IMR-90 (cell line): ENCODE measurements at regions not wholly inside any gene's neighbourhood (a gene's known extent, or its start where the extent isn't known, plus 50 kb on each side); places are given as distances from the start of the nearest gene placed in this dataset.

Experiments used
- ATAC-seq: fragments of 200-7000 bp; cut with Tn5 transposase; 2 replicates; pipeline ENCODE4 v1.9.1; 2020; ENCODE audit warnings: low read depth, mild to moderate bottlenecking, moderate library complexity
- BruUV-seq: library from RNA; stranded (reverse); fragments of 400-500 nt; replicated peaks from 2 replicates; lab custom pipeline; 2021; lab: Mats Ljungman, UMichigan
- CTCF ChIA-PET: fragments of 300-600 bp; formaldehyde crosslinking; extraction: SDS; loops from one replicate; lab custom pipeline; 2021; ENCODE audit warnings: antibody characterized with exemption; lab: Yijun Ruan, JAX
- POLR2A ChIA-PET: fragments of 300-600 bp; sonication (Branson Sonifier 250); formaldehyde crosslinking; loops from one replicate; lab custom pipeline; 2022; ENCODE audit warnings: antibody characterized with exemption; ENCODE audit not compliant: unreplicated experiment; lab: Charles Lee
- DNase-seq: peaks from one replicate; pipeline ENCODE4 v3.0.0; 2013
- H2AFZ ChIP-seq: replicated peaks from 2 replicates; pipeline ENCODE3; 2013; ENCODE audit warnings: low read length, mild to moderate bottlenecking; ENCODE audit not compliant: poor library complexity
- H2AK5ac ChIP-seq: 2 replicates; pipeline ENCODE4 v1.6.1; 2013; ENCODE audit warnings: low read depth, low read length, inconsistent platforms
- H2AK9ac ChIP-seq: replicated peaks from 2 replicates; pipeline ENCODE3; 2013; ENCODE audit warnings: mild to moderate bottlenecking, low read depth, low read length, moderate library complexity; ENCODE audit not compliant: poor library complexity
- H2BK120ac ChIP-seq: 2 replicates; pipeline ENCODE4 v1.6.1; 2013; ENCODE audit warnings: low read depth, low read length, inconsistent platforms
- H2BK15ac ChIP-seq: 3 replicates; pipeline ENCODE4 v1.6.1; 2013; ENCODE audit warnings: low read depth, low read length, inconsistent platforms
- H2BK20ac ChIP-seq: 2 replicates; pipeline ENCODE4 v1.6.1; 2013; ENCODE audit warnings: low read depth, mild to moderate bottlenecking, inconsistent platforms, low read length, moderate library complexity
- H2BK5ac ChIP-seq: 2 replicates; pipeline ENCODE4 v1.6.1; 2013; ENCODE audit warnings: mild to moderate bottlenecking, low read depth, low read length, inconsistent platforms; ENCODE audit not compliant: poor library complexity, severe bottlenecking
- H3K14ac ChIP-seq: replicated peaks from 2 replicates; pipeline ENCODE4 v1.6.1; 2013; ENCODE audit warnings: low read depth, low read length, inconsistent platforms
- H3K18ac ChIP-seq: 2 replicates; pipeline ENCODE4 v1.6.1; 2013; ENCODE audit warnings: low read depth, low read length, control low read depth
- H3K23ac ChIP-seq: 2 replicates; pipeline ENCODE4 v1.6.1; 2013; ENCODE audit warnings: low read depth, low read length, inconsistent platforms
- H3K27ac ChIP-seq: 2 replicates; pipeline ENCODE4 v1.5.1; 2013; ENCODE audit warnings: mild to moderate bottlenecking, control low read depth, low read length; ENCODE audit not compliant: insufficient read depth
- H3K27me3 ChIP-seq: 2 replicates; pipeline ENCODE4 v1.6.1; 2013; ENCODE audit warnings: low read length; ENCODE audit not compliant: control insufficient read depth, insufficient read depth
- H3K36me3 ChIP-seq: 2 replicates; pipeline ENCODE4 v1.6.1; 2013; ENCODE audit warnings: low read length, mixed read lengths; ENCODE audit not compliant: control insufficient read depth, insufficient read depth
- H3K4ac ChIP-seq: 2 replicates; pipeline ENCODE4 v1.6.1; 2013; ENCODE audit warnings: low read depth, low read length, inconsistent platforms
- H3K4me1 ChIP-seq: 2 replicates; pipeline ENCODE4 v1.6.1; 2013; ENCODE audit warnings: low read length, mixed read lengths; ENCODE audit not compliant: control insufficient read depth, insufficient read depth
- H3K4me2 ChIP-seq: 2 replicates; pipeline ENCODE4 v1.6.1; 2013; ENCODE audit warnings: low read depth, mild to moderate bottlenecking, control low read depth, low read length, moderate library complexity
- H3K4me3 ChIP-seq: 2 replicates; pipeline ENCODE4 v1.5.1; 2013; ENCODE audit warnings: low read depth, mild to moderate bottlenecking, control low read depth, low read length, moderate library complexity; ENCODE audit not compliant: insufficient read depth
- H3K56ac ChIP-seq: 2 replicates; pipeline ENCODE4 v1.6.1; 2013; ENCODE audit warnings: low read length, inconsistent platforms; ENCODE audit not compliant: insufficient read depth; ENCODE audit errors: extremely low read depth
- H3K79me1 ChIP-seq, 2 experiments: 2 replicates each; pipeline ENCODE4 v1.6.1; 2013; ENCODE audit warnings: low read length in 2 of 2, inconsistent platforms in 1 of 2, low read depth in 1 of 2
- H3K9ac ChIP-seq: 2 replicates; pipeline ENCODE4 v1.6.1; 2013; ENCODE audit warnings: low read depth, low read length, control low read depth
- H3K9me1 ChIP-seq: 2 replicates; pipeline ENCODE4 v1.6.1; 2013; ENCODE audit warnings: low read length, inconsistent platforms; ENCODE audit not compliant: insufficient read depth
- H3K9me3 ChIP-seq: 2 replicates; pipeline ENCODE4 v1.6.1; 2013; ENCODE audit warnings: low read length; ENCODE audit not compliant: control insufficient read depth, insufficient read depth
- H4K20me1 ChIP-seq: 2 replicates; pipeline ENCODE4 v1.6.1; 2013; ENCODE audit warnings: low read length, inconsistent platforms; ENCODE audit not compliant: insufficient read depth
- H4K5ac ChIP-seq: 2 replicates; pipeline ENCODE4 v1.6.1; 2013; ENCODE audit warnings: mild to moderate bottlenecking, low read depth, low read length, control low read depth
- H4K8ac ChIP-seq, 2 experiments: 2 replicates each; pipeline ENCODE4 v1.6.1; 2013; ENCODE audit warnings: low read depth in 2 of 2, low read length in 2 of 2, control low read depth in 1 of 2, inconsistent platforms in 1 of 2
- H4K91ac ChIP-seq: 2 replicates; pipeline ENCODE4 v1.6.1; 2013; ENCODE audit warnings: low read depth, low read length, inconsistent platforms; ENCODE audit not compliant: insufficient read depth
- FOS ChIP-seq: fragments of 150-350 bp; IDR thresholded peaks from 2 replicates; pipeline ENCODE4 v1.6.1; 2016; ENCODE audit warnings: low read depth, low read length
- RFX5 ChIP-seq: IDR thresholded peaks from 2 replicates; pipeline ENCODE4 v1.8.0; 2012; ENCODE audit warnings: low read depth, mild to moderate bottlenecking, low read length, moderate library complexity
- WGBS, 2 experiments: methylation state at CpG; one replicate each; pipeline versions ENCODE4 v1.1.5 to v1.1.7; 2013; ENCODE audit warnings: missing lambda C conversion rate in 2 of 2; ENCODE audit not compliant: insufficient read length in 1 of 2; ENCODE audit errors: extremely low coverage in 2 of 2; 5-methylcytosine and 5-hydroxymethylcytosine counted together
- dilution Hi-C: fragments of 300-500 bp; cut with HindIII; formaldehyde crosslinking; loops from one replicate; pipeline ENCODE4 v1.14.3; 2018; ENCODE audit warnings: low sequenced_read_pairs; ENCODE audit not compliant: unreplicated experiment
- in situ Hi-C: fragments of 300-500 bp; cut with MboI; formaldehyde crosslinking; loops from 3 replicates; pipeline ENCODE4 v1.14.3; 2019; ENCODE audit warnings: low sequenced_read_pairs, inconsistent platforms, mixed read lengths
- intact Hi-C: fragments of 100-400 bp; cut with micrococcal nuclease; formaldehyde crosslinking; loops from 2 replicates; pipeline ENCODE4 v1.10.0; 2022

GRCh38 chr14:30020271-30020670, 92.6 kb upstream of the PRKD1 start:
- H2BK15ac ChIP-seq, result no peak overlapping the region
- H3K56ac ChIP-seq, result no peak overlapping the region
- H3K27ac ChIP-seq, result no peak overlapping the region
- no TSS peak for BruUV-seq
- no peak overlapping the region for H2AFZ ChIP-seq
- no peak overlapping the region for H3K18ac ChIP-seq
- no peak overlapping the region for H2BK120ac ChIP-seq
- no peaks in the 10 kb centered on the region for H3K9me1 ChIP-seq
- no peak overlapping the region for H4K91ac ChIP-seq
- ATAC-seq, result no peak
- ChIA-PET CTCF (interaction anchor here (0.9 kb wide), 1 partner anchor 251 kb away, joined by 3 read pairs; no protein-coding TSS in a partner anchor), POLR2A (no interaction called here)
- intact Hi-C loops, result no loop called here
- no peaks in the 10 kb centered on the region for H3K79me1 ChIP-seq
- no peak overlapping the region for H3K14ac ChIP-seq
- H3K23ac ChIP-seq, result no peak overlapping the region
- H3K4me1 ChIP-seq, result no peaks in the 10 kb centered on the region
- H2AK9ac ChIP-seq, result no peak overlapping the region
- H3K36me3 ChIP-seq, result no peaks in the 10 kb centered on the region
- WGBS, 2 experiments, result no CpG with 5 or more reads among the region's 2 CpGs
- DNase-seq, result no peak
- H3K4me3 ChIP-seq, result no peak overlapping the region
- no peaks in the 10 kb centered on the region for H3K27me3 ChIP-seq
- no peak overlapping the region for H3K4ac ChIP-seq
- no peak overlapping the region for H2BK20ac ChIP-seq
- dilution Hi-C loops, result no loop called here
- H3K9ac ChIP-seq, result no peak overlapping the region
- no peak overlapping the region for H3K4me2 ChIP-seq
- H2AK5ac ChIP-seq, result no peak overlapping the region
- no peak overlapping the region for H4K8ac ChIP-seq
- TF ChIP-seq FOS (no peak), RFX5 (no peak)
- no peak overlapping the region for H4K5ac ChIP-seq
- no peaks in the 10 kb centered on the region for H4K20me1 ChIP-seq
- H2BK5ac ChIP-seq, result no peak overlapping the region
- in situ Hi-C loops, result loop anchor here (25.0 kb wide), 1 partner anchor 1258 kb away; the partner anchor contains the start of gene FOXG1
- 0 out of 2 replicates have a peak, but pooled peaks cover 2% of the 10 kb centered on the region for H3K9me3 ChIP-seq
